Stimulated activated CD4-positive, alpha-beta T cell treated with anti-CD3 and anti-CD28 coated beads, Interleukin-2, amount 100 ng/mL, for 48 hours (primary cell): ENCODE measurements at regions not wholly inside any gene's neighbourhood (a gene's known extent, or its start where the extent isn't known, plus 50 kb on each side); places are given as distances from the start of the nearest gene placed in this dataset.

ENCODE experiments used
- DNase-seq, 2 donors: peaks; one replicate each; pipeline ENCODE4 v3.0.0-alpha.2; 2020

DNA sequence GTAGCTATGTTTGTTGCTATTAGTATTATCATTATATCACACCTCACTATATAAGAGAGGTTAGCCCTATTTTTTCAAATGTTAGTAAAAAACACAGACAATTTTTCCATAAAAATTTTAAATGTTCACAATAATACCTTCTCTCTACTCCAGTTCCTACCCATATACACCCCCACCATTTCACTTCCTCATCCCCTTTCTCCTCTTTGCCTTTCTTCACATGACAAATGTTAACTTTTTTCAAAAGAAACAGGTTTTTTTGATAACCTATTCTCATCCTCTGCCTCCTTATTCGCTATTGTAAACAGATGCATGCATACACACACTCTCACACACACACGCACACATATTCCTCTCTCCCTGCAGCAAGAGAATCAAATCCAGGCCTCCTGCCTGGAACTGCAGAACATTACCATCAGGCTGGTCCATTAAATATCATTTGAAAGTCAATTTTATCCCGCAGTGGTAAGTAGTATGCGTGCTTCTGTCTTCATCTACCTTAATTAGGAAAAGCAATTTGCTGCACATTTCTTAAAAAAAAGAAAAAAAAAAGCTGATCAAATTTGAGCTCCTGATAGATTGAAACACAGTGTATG is 55.5 kb downstream of the MID1IP1 start:
- DNase-seq, result no peak

DNA sequence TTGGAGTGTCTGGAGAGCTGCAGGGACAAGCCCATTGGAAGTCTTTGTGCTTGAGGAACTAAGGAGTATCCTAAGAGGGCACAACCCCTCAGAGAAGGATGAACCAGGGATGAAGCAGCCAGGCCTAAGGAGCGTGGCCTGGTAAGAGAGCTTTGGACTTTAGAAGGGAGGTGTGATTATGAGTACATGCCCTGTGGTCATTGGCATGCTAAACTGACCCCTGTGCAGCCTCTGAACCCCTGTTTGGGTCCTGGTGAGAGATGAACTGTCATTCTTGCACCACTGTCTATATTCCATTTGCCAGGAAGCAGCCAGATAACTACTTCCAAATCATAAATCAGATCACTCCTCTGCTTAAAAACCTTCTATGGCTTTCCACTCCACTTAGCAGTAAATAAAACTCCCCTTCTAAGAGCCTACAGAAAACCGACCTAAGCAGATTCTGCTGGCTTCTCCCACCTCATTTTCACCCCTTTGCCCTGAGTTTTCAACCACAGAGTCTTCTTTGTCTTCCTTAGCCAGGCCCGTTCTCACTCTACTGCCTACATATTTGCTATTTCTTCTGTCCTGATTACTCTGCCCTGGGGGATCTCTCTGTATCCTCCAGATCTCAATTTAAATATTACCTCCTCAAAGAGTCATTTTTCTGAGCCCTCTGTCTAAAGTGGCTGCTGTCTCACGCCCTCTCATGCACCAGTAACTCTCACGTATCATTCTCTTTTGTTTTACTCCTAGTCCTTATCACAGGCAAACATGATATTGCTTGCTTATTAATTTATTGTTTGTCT is 56.7 kb downstream of the MID1IP1 start:
- no peak for DNase-seq

DNA sequence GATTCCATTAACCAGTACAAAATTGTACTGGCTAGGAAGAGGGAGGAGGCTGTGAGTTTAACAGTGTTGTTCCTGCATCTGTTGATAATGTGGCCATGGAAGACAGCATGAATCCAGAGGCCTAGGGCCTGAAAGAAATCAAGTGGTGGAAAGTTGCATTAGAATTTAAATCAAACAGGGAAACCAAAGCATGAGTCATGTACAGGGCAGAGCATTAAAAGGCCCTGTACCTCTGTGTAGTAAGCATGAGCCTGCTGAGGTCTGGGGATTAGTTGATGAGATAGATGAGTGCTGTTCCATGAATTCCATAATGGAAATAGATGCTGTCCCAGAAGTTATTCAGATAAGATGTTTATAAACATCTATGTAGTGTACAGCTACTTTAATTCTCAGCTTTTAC is 58.3 kb downstream of the MID1IP1 start:
- DNase-seq, result no peak

DNA sequence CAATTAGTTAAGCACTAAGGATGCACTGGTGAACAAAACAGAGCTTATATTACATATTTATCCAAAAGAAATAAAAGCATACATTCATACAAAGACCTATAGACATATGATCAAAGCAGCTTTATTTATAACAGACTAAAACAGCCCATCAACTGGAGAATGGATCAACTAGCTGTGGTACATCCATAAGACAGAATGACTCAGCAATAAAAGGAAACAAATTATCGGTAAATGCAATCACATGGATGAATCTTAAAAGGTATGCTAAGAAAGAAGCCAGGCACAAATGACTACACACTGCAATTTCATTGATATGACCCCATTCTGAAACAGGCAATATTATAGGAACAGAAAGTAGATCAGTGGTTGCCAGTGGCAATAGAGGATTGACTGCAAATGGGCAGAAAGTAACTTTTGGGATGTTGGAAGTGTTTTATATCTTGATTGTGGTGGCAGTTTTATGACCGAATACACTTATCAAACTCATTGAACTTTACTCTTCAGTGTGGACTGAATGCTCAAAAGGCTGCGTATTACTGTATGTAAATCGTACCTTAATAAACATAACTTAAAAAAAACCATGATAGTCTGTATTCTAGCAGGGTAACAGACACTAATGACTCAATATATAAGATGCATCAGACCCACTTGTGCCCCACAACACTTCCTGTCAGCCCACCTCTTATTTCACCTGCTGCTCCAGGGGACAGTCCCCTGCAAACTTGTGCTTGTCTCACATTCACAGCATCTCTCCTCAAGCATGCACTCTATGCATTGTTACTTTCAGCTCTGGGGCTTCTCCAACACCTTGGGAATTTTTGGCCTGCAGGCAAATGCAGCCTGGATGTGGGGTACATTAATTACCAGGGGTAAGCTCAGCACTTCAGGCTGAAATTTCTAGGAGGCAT is 59.1 kb downstream of the MID1IP1 start:
- DNase-seq, result no peak

DNA sequence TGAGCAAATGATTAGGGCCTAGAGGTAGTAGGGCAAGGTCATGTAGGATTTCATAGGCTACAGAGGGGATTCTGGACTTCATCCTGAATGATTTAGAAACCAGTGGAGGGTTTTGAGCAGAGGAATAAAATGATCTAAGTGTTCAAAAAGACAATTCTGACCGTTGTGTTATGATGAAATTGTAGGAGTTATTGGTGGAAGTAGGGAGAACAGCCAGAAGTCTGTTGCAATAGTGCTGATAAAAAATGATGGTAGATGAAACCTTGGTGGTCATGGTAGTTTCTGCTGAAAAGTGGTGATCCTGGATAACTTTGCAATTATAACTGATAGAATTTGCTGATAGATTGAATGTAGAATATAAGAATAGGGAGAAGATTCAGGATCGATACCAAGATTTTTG is 60.2 kb downstream of the MID1IP1 start:
- DNase-seq, result no peak

DNA sequence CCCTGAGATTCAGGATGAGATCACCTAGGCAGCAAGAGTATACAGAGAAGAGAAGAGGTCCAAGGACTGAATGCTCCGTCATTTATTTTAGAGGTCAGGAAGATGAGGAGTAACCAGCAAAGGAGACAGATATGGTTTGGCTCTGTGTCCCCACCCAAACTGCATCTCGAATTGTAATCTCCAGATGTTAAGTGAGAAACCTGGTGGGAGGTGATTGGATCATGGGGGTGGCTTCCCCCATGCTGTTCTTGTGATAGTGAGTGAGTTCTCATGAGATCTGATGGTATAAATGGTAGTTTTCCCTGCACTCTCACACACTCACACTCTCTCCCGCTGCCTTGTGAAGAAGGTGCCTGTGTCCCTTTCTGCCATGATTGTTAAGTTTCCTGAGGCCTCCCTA is 60.8 kb downstream of the MID1IP1 start:
- DNase-seq, result no peak

DNA sequence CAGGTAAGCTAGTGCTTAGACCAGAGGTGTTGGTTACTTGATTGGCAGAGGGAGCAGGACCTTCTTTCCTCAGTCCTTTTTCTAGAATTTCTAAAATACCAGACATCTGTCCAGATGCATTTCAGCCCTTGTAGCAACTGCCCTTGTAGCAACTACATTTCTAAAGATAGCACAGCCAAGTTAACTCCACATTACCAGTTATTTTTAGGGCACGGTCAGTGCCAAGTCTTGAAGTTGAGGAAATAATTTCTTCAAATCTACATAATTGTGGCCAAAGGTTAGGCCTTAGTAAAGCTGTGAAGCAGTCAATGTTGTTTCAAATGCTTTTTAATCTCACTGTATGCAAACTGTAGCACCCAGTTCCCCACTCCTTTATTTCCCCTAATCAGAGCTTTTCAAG is 62.9 kb downstream of the MID1IP1 start:
- no peak for DNase-seq

DNA sequence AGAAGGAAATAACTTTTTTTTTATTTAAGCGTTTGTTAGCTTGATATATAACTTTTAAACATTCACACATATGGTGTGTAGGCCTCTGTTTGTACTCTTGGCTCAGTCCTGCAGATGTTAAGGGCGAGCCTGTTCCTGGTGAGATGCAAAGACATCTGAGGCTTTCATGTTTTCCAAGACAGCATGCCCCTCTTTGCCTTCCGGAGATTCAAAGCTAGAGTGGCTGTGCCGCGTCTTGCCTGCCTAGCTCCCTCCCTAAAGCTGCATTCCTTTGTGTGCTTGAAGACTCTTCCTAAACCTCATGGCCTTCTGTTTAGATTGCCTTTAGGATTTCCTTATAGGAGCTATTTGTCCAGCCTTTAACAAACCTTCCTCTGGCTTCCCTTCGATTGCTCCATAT is 67.1 kb downstream of the MID1IP1 start:
- DNase-seq, result no peak

DNA sequence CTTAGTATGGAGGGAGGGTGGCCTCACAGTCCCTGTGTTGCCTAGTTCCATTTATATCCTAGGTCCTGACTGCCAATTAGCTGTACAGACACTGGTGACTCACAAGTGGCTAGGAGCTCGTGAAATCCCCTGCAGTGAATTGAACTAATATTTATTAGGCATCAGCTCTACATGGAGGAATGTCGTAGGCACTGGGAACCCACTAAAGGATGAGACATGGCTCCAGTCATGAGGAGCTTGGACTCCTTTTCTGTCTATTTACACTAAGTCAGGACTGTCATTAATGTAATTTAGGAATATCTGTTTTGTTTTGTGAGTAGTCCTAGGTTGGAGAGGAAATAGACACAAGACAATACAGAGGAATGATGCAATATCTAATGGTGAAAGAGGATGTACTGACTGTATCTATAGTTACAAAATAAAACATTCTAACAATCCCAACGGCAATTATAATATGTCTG is 67.7 kb downstream of the MID1IP1 start:
- DNase-seq, result no peak

DNA sequence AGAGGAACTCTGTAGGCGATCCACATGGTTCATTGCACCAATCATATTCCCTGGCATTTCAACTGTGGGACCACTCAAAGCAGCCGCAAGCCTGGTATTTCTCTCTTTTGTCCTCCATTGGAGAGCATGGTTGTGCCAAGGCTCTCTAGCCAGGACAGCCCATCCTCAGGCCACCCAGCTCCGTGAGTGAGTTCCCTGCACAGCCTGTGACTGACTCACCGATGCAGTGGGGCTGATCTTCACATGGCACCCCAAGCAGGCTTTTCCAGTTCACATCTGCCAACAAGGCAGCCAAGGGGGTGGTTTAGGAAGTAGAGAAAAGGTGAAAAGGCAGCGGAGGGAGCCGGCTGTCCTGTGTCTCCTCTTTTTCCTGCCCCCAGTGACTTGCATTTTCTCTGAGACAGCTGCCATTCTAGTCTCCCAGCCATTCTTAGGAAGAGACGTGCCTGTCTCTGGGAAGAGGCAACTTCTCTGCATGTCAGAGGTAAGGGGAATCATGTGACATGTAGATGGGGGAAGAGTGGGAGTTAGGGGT is 69.2 kb downstream of the MID1IP1 start:
- DNase-seq, result no peak

DNA sequence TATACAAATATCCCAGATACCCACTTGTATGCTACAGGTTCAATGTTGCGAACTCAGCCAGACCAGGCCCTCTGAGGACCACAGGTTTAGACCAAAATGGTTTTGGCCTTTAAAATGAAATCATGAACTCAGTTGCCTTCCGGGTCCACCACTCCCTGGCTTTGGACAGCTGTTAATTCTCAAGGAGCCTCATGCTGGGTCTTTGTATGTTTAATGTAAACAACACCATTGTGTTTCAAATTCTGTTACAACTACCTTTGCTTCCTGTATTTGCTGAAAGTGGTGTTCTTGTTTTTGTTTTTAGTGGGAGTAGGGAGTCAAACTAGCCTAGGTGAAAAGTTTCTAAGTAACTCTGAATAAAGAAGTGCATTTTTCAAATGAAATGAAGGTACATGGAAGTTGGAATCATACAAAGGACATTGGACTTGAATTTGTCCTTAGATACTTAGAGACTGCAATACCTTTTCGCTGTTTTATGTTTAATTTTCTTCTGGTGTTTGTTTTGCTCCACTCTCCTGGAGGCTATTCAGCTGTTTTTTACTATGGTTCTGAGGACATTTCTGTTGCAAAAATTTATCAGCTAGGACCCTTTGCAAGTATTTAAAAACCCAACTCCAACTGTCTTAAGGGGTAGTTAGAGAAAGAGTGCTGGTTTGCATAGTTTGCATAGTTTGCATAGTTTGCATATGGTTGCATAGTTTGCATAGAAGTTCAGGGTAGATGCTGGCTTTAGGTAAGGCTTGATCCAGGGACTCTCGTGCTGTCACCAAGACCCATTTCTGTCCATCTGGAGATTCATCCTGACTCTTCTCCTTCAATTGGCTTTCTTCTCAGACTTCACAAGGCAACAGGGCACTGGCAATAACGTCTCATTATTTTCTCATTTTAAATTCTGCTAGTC is 70.1 kb downstream of the MID1IP1 start:
- no peak for DNase-seq

DNA sequence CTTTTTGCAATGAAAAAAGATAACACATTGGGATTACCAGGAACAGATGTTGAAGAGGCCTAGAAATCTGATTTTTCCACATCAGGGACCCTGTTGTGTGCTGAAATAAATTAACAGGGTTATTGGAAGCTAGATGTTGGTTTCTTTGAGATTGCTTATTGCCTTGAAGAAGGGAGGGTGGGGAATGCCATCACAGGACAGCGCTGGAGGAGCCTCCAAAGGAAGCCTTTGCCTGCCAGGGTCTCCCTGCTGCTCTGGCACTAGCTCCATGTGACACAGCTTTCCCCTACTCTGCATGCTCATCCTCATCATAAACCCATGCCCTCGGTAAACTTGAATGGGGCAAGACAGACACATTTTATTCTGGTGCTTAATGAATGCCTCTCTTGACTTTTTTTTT is 76.1 kb downstream of the MID1IP1 start:
- DNase-seq, result no peak

DNA sequence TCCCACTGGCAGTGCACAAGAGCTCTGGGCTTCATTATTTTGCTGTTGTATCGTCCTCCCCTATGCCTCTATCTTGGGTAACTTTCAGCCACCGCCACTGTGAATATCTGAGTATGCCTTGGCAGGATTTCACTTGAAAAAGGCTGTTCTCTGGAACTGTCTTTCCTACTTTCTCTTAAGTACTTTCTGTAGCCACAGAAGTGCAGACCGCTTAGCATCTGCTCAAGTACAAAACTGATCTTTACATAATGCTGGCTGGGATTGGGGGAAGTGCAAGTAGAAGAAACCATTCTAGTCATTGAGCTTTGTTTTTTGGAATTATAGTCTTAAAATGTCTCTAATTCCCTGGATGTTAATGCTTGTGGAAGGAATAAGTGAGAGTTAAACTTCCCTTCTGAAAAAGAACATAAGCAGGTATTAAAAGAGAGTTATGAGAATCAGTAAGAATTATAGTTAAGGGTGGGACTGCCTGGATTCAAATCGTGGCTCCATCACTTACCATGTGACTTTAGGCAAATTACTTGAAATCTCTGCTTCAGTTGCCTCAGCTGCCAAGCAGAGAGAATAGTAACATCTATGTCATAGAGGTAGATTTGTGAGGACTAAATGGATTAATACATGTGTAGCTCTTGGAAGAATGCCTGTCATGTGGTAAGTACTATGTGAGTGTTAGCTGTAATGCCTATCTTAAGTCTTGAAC is 77.5 kb downstream of the MID1IP1 start:
- no peak for DNase-seq

DNA sequence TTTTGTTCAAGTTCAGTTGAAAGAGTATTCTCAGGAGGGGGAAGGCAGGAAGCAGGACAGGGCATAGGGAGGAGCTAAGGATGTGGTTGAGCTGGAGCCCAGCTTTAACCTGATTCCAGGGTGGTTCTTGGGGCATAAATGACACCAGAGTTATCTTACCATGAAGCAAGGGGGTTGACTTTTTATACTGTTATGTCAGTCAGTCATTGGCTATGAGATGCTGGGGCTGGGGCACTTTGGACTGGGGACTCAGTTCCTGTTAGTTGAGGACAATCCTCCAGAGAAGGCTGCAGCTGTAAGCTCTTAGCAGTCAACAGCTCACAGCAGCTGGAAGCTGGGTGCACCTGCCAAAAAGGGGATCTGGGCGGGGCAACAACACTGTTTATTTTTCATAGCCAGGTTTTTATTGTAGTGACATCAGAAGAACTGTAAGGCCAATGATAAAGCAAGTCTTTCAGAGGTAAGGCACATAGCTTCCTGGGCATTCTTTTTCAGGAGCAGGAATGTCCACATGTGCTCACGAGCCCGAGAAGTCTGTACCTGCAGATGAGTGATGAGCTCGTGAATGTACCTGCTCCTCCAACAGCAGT is 78.5 kb downstream of the MID1IP1 start:
- DNase-seq, result no peak

DNA sequence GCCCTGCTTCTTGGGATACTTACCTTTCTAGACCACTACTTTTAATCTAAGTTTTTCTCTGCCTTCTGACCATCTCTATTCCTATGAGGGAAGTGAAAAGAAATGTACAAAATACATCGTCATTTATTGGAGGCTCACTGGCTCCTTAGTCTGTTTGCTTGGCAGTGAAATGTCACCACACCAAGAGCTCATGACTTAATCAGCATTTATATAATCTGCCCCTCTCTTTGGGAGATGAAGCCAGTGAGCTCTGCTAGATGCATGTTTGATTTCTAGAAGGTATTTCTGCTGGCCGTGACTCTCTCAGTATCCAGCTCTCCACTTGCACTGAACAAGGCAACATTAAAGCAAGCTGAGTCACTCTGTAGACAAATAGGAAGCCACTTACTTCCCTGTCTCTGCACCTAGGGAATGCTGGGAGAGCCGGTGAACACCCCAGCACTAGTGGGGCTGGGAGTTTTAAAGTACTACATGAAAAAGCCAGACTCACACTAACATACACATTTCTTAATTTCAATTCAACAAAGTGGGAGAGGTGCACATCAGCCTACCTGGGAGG is 79.1 kb downstream of the MID1IP1 start:
- no peak for DNase-seq

DNA sequence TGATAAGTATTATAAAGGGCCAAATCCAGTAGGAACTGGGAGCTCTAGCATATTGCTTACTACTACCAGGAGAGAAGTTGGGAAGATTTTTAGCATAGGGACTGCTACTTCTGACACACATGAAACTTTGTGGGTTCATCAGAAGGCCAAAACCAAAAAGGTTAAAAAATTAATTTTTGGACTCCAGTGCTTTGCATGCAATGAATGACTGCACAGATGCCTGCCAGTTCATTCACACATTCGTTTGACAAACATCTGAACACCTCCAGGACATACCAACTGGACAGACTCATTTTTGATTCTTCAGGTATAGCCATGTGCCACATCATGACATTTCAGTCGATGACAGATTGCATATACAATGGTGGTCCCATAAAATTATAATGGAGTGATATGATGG is 79.8 kb downstream of the MID1IP1 start:
- DNase-seq, result no peak

DNA sequence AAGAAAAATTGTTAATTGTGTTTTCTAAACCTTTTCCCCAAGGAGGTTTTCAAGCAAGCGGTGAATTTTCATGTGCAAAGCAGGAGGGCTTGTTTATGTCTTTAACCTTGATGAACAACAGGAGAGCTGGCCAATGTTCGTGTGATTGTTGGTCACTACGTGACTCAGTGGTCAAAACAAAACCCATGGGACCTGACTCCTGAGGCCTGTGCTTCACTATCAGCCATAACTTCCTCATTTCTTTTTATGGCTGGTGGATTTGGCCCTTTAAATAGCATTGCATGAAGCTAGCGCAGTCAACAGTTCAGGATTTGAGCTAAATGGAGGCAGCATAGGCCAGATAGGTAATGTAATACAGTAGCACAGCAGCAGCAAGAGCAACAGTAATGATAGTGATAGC is 80.5 kb downstream of the MID1IP1 start:
- no peak for DNase-seq

DNA sequence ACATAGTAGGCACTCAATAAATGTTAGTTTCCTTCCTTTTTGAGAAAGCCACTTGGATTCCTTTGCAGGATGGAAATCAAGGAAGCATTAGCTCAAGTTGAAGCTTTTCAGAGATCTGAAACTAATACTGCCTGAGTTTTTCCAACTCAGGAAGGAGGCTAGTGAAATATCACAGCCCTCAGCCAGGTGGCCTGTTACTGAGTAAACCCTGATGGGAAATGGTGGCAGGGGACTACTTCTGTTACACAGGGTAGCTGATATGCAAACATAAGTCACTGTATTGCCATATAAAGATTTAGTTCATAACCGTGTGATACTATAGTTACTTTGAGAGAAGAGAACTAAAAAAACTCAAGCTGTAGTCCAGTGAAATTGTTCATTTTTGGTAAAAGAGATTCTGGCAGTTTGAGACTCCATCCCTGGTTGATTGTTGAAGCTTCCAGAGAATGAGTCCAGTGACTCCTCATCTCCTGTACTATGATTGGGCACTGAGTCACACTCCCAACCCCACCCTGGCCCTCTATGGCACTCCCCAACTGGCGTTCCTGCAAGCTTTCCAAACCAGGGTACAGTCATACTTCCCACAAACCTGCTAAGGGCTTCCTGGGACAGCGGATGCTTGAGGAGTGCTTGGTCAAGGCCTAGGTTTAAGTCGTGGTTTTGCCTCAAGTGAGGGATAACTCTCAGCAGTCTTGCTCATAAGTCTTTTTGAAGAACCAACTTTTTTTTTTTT is 81.8 kb downstream of the MID1IP1 start:
- no peak for DNase-seq

DNA sequence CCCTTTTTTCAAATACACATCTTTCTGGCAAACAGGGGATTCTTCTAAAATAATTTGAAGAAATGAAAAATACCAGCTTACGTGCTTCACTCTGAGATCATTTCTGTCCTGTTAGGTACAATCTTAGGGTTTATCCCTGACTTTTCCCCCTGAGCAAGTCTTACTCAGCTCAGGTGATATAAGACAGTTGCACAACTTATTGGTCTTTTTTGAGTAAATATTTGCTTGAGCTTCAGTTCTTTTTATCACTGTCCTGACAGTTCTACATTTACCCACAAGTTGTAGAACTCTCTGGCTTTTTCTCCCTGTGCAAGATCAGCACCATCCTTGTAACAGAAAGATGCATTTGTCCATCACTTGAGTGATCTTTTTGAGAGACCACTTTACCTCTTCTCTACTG is 84.9 kb downstream of the MID1IP1 start:
- no peak for DNase-seq

DNA sequence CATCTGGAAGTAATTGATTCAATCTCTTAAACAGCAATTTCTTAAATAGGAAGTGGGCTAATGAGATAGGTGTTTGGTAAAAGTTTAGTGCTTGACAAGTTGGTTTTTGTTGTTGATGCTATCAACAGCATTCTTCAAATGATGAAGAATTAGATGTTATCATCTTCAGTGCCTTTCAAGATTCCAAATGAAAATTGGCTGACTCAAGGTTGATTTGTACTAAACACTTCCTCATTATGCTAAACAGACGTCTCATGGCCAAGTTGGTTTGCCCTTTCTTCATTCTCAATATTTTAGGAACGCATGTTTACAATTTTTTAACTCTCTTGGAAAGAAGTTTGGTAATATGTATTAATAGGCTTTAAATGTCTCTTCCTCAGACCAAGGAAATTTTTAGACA is 86.0 kb downstream of the MID1IP1 start:
- DNase-seq, result no peak
